ENCODE measurements at regions not wholly inside any gene's neighbourhood (a gene's known extent, or its start where the extent isn't known, plus 50 kb on each side); places are given as distances from the start of the nearest gene placed in this dataset.

- H3K27ac ChIP-seq, result no peak overlapping the region
- TF ChIP-seq ZFX (IDR thresholded peaks at IDR 0.05) (no peak), CTCF (conservative IDR thresholded peaks at IDR 0.05) (no peak)
These were observed 169.4 kb downstream of the IRX5 start for GRCh38 chr16:55100100-55100499.

- TF ChIP-seq CTCF (conservative IDR thresholded peaks at IDR 0.05) (no peak), ZFX (IDR thresholded peaks at IDR 0.05) (no peak)
- H3K27ac ChIP-seq, result no peak overlapping the region
These were observed 170.4 kb downstream of the IRX5 start for GRCh38 chr16:55101026-55101425.

- H3K27ac ChIP-seq, result no peak overlapping the region
- TF ChIP-seq CTCF (conservative IDR thresholded peaks at IDR 0.05), result no peak
- no peak for TF ChIP-seq ZFX (IDR thresholded peaks at IDR 0.05)
These were observed 171.4 kb downstream of the IRX5 start for GRCh38 chr16:55102077-55102476.

- no peak overlapping the region for H3K27ac ChIP-seq
- no peak for TF ChIP-seq CTCF (conservative IDR thresholded peaks at IDR 0.05)
- TF ChIP-seq ZFX (IDR thresholded peaks at IDR 0.05), result no peak
These were observed 171.9 kb downstream of the IRX5 start for GRCh38 chr16:55102531-55102930.

- H3K27ac ChIP-seq, result no peak overlapping the region
- no peak for TF ChIP-seq CTCF (conservative IDR thresholded peaks at IDR 0.05)
- TF ChIP-seq ZFX (IDR thresholded peaks at IDR 0.05), result no peak
These were observed 177.2 kb downstream of the IRX5 start for GRCh38 chr16:55107851-55108250.

GRCh38 chr16:55113210-55113609 lies 182.5 kb downstream of the IRX5 start:
- TF ChIP-seq CTCF (conservative IDR thresholded peaks at IDR 0.05), result no peak
- no peak for TF ChIP-seq ZFX (IDR thresholded peaks at IDR 0.05)
- no peak overlapping the region for H3K27ac ChIP-seq

- TF ChIP-seq ZFX (IDR thresholded peaks at IDR 0.05) (no peak), CTCF (conservative IDR thresholded peaks at IDR 0.05) (no peak)
- H3K27ac ChIP-seq, result no peak overlapping the region
These were observed 184.8 kb downstream of the IRX5 start for GRCh38 chr16:55115506-55115905.
